ENCODE measurements at regions not wholly inside any gene's neighbourhood (a gene's known extent, or its start where the extent isn't known, plus 50 kb on each side); places are given as distances from the start of the nearest gene placed in this dataset.

GRCh38 chr6:164154588-164154987 is 740.1 kb downstream of the QKI start:
- no peak for DNase-seq (ENCODE audit: low read depth in 2 of 2)

DNA sequence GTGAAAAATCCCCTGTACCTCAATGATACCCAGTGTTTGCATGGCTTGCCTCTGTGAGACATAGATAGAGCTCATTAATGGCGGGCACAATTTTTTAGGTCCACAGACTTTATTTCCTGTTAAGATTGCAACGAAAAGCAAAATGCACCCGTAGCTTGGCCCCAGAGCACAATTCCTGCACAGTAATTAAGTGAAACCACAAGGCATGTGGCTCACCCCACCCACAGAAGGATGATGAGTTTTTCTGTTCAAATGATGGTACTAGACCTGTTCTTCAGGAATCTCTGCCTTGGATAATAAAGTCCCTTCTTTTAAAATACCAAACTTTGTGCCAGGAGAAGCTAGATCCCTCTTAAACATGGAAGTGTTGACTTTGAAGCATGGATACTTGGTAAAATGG is 738.1 kb downstream of the QKI start:
- DNase-seq (ENCODE audit: low read depth in 2 of 2) = no peak

DNA sequence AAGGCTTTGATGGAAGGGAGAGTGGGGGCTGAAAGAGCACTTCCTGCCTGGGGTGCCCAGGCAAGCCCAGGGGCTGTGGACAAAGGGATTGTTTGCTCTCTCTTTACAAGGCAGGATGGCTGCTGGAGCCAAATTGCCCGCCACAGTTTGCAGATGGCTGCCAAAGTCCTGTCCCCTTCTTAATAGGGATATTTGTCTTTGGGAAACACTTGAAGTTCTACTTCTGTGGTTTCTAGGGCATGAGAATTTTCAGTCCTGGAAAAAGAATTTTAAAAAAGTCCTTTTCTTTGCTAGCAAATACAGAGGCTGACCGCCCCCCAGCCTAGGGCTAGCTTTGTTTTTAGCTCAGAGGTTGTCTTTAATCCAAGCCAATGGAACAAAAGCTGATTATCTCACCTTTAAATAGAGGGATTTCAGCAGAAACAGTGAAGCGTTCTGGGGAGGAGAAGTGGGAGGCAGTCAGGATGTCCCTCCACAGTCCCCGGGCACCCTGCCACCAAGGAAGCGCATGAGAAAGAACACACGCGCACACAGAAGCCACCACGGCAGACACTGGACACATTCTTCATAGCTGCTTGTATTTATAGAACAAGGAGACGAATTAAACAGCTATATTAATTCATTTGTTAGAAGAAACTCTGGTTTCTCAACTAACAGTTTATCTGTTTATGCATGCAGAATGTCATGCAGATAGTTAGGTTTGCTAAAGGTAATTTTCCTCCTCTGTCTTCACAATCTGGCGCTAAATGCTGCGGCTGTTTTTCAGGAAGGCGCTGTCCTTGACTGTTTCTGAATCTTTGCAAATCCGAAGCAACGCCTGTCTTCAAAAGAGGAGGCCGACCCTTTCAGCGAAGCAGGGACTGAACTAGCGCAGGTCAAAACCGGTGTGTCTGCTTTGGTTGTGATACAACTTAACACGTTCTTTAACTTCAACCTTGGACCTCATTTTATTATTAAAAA is 736.9 kb downstream of the QKI start:
- no peak for DNase-seq (ENCODE audit: low read depth in 2 of 2)

GRCh38 chr6:164150232-164150631 is 735.7 kb downstream of the QKI start:
- no peak for DNase-seq (ENCODE audit: low read depth in 2 of 2)

DNA sequence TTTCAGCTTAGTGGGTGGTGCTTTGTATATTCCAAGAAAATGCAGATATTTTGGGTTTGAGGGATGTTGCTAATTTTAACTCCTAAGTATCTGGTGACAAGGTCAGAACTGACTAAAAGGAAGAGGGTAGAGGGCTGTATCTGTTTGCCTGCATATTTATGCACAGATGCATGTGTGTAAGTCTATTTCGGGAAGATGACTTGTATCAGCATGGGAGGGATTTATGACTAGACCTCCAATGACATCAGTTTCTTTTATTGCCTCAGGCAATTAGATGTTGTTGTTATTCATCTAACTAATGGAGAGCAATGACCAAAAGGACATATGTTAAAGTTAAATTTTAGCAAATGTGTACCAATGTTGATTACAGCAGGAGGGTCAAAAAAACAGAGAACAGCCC is 734.3 kb downstream of the QKI start:
- no peak for DNase-seq (ENCODE audit: low read depth in 2 of 2)

DNA sequence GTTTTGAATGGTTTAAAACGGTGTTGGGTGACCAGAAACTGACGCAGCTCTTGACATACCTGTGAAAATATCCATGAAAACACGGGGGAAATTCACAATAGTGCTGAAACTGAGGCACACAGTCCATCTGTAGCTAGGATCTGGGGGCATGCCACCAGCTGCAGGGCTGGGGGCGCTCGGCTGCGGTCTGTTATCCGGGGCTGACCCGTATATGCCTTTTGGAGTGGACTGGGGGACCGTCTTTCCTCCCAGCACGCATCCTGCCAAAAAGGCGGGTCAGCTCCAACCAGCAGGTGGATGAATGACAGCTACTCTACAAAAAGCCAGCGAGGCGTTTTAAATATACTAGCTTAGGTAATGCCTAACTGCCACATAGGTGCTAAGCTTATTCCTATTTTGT is 729.8 kb downstream of the QKI start:
- no peak for DNase-seq (ENCODE audit: low read depth in 2 of 2)

GRCh38 chr6:164142322-164142721 is 727.8 kb downstream of the QKI start:
- no peak for DNase-seq (ENCODE audit: low read depth in 2 of 2)

DNA sequence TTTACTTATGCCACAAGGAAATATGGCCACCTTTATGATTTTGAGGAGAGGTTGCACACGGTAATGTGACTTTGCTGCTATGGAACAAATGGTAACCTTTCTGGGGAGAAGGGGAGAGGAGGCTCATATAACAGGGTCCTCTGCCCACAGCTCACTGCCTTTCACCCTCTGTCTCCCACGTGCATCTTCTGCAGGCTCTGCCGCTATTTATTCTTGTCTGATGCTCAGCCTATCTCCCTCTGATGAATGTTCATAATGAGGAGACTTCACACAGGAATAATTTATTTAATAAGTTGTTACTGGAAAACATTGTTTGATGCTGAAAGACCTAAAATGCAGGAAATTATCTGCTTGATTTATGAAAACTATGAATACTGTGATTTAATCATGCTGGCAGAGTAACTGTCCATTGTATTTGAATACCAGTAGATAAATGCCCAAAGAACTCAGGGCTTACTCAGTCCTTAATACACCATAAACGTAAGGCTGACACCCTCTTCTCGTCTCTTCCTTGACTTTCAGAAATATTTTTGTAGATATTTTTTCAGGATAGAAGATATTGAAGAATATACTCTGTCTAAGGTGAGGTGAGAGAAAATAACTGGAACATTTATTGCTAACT is 721.1 kb downstream of the QKI start:
- DNase-seq (ENCODE audit: low read depth in 2 of 2) = no peak

DNA sequence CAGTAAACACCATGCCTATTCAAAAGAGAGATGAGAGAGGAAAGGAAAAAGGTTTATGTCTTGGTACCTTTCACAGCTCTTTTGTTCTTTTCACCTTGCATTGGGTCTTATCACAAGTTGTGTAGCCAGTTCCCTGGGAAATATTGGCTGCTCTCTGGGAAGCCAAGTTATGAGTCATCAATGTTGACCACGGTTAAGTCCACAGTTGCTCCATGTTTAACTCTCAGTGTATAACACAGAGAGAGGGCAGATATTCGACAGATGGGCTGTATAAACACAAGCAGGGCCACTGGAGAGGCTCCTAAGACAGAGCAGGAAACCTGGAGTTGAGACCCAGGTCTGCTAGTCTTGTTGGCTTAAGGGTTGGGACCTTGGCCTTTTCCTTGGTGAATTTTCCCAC is 718.6 kb downstream of the QKI start:
- DNase-seq (ENCODE audit: low read depth in 2 of 2) = no peak

DNA sequence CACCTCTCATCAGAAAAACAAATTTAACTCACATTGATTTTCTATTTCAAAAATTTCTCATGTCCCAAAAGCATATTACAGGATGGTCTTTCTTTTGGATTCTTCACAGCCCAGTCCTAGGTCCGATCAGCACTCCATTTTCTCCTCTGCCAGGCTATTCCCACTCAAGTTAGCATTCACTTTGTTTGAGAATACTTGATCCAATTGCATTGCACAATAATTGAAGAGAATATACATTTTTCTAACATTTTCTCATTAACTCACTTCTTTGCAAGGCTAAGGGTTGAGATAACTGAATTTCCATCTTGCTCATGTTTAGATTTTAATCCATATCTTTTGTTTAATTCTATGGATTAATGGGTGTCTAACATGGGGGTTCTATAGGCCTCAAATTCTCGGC is 716.1 kb downstream of the QKI start:
- no peak for DNase-seq (ENCODE audit: low read depth in 2 of 2)

DNA sequence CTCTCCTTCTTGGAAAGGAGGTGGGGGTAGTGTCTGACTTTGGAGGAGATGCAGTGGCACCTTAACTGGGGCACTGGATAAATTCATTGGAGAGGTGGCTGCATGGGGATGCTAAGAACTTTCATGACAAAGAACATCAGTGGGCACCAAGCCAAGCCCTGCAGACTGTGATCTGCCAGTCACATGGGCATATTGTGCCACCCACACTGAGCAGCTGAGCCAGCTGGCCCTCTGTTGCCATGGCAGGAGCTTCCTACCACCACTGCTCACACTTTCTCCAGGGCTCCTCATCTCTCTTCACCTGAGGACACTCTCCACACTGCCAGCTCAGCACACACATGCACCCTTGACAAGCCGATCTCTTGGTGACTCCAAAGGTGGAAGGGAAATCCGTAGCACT is 715.6 kb downstream of the QKI start:
- DNase-seq (ENCODE audit: low read depth in 2 of 2) = no peak

GRCh38 chr6:164129218-164129617 is 714.7 kb downstream of the QKI start:
- DNase-seq (ENCODE audit: low read depth in 2 of 2) = no peak

- DNase-seq (ENCODE audit: low read depth in 2 of 2) = no peak
These were observed 713.6 kb downstream of the QKI start for GRCh38 chr6:164128101-164128500.

DNA sequence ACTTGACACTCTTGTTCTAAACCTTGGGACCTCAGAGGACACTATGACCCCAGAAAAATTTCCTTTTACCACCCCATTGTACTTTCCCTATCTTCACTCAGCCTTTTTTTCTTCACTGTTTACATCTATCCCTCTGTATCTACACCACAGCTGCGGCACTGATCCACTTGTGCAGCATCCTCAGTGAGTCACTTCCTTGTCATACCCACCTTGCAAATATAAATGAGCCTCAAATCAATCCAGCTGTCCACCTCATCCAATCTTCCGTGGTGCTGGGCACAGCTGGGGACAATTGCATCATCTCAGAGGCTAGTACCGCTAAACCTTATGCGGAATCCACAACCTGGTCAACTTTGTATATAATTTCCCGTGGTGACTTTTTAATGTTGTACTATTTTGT is 710.5 kb downstream of the QKI start:
- DNase-seq (ENCODE audit: low read depth in 2 of 2) = no peak

- no peak for DNase-seq (ENCODE audit: low read depth in 2 of 2)
These were observed 710.0 kb downstream of the QKI start for GRCh38 chr6:164124473-164124872.

DNA sequence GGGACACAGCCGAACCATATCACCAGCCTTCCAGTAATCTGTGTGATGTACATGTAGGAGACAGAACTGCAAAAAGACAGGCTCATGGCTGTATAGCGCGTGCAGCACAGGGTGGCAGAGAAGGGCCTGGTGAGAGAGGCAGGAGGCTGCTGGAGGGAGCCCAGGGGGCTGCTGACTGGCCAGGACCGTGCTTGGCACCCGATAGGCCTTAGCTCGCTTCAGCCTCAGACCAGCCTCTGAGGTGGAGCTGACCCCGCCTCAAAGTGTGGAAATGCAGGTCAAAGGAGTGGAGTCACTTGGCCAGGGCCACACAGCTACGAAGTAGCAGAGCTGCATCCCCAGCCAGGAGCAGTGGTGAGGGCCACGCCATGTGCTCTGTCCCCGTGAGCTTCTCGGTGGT is 707.6 kb downstream of the QKI start:
- DNase-seq (ENCODE audit: low read depth in 2 of 2) = no peak

GRCh38 chr6:164121527-164121926 is 707.0 kb downstream of the QKI start:
- no peak for DNase-seq (ENCODE audit: low read depth in 2 of 2)

GRCh38 chr6:164114651-164115050 is 700.1 kb downstream of the QKI start:
- no peak for DNase-seq (ENCODE audit: low read depth in 2 of 2)

DNA sequence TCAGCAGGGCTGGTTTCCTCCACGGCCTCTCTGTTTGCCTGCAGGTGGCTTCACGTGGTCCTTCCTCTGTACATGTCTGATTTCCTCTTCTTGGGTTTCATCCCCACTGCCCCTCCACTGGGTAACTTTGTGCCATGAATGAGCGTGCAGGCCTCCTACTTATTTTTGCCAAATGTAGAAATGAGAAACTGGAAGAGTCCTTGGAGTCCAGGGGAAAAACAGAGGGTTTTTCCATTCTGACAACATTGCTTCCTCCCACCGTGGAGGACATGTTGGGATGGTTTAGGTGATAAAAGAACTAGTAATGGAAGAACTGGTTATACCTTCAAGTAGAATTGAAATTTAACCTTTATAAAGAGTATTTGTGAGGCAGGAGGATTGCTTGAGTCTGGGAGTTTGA is 699.5 kb downstream of the QKI start:
- DNase-seq (ENCODE audit: low read depth in 2 of 2) = no peak

DNA sequence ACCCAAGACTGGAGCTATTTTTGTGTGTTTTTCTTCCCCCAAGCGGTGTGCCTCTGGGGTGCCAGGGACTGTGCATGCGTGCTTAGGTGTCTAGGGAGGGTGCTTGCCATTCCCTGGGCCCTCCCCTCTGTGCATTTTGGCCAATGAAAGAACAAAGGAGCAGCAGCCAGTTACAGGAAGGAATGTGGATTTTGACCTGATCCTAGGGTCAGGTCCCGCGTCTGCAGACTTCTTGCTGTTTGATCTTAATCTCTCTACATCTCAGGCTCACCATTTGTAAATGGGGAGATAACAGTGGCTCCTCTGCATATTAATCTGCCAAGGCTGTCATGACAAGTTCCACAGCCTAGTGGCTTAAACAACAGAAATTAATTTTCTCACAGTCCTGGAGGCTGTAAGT is 699.1 kb downstream of the QKI start:
- DNase-seq (ENCODE audit: low read depth in 2 of 2) = no peak

DNA sequence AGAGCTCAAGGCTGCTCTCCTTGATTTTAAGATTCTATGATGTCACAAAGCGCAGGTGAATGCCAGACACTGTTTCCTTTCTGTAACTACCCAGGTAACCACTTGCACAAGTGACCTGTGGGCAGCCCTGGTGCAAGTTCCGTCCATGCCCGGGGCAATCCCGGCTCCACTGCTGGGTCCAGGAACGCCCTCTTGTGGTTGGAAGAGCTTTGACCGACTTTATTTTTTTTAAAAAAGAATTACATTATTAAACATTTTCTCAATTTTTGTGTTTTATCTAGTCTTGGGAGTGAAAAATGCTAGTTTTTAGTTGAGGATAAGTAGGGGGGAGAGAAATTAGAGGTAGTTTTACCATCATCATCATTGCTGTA is 695.2 kb downstream of the QKI start:
- DNase-seq (ENCODE audit: low read depth in 2 of 2) = no peak

DNA sequence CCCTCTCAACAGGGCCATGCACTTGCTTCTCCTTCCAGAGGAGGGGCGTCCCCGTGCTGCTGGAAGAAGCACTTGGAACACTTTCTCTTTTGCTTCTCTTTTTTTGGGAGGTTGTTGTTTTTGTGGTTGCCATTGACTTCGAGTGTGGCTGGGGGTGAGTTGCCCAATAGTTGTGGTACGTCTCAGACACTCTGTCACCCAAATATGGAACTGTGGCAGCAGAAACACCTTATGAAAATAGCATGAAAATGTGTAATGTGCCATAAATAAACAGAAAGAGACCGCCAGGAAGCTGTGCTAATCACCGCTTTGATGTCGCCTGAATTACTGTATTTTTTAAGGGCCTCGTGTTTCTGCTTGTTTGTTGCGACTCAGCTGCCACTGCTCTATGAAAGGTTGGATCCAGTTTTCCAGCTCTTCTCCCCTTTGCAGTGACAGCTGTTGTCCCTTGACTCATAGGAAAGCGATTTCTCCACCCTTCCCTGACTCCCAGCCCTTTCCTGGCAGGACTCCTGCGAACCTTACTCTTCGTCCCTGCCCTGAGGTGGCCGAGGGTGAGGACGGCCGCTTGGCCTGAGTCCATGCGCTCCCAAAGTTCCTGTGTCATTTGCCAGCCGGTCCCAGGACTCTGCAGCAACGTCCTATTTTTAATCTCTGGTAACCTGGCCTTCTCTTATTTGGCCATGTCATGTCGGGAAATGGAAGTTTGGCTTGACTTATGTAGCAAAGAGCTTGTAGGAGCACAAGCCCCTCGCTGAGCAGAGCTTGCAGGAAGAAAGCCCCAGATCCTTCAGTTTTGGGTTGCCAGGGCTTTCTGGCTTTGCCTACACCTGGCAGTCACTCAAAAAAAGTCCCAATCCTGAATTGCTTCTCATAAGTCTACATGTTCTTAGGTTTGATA is 694.6 kb downstream of the QKI start:
- no peak for DNase-seq (ENCODE audit: low read depth in 2 of 2)

Data from stimulated activated CD8-positive, alpha-beta memory T cell treated with anti-CD3 and anti-CD28 coated beads, Interleukin-2, amount 100 ng/mL, for 1 hour (primary cell).